H9 (cell line): ENCODE measurements at regions not wholly inside any gene's neighbourhood (a gene's known extent, or its start where the extent isn't known, plus 50 kb on each side); places are given as distances from the start of the nearest gene placed in this dataset.

Experiments used
- DNase-seq: peaks from one replicate; pipeline ENCODE4 v3.0.0-alpha.2; 2017
- H2AFZ ChIP-seq: one replicate; pipeline ENCODE4 v1.6.1; 2013; ENCODE audit warnings: mild to moderate bottlenecking, low read length, control low read depth, moderate library complexity
- H2AK5ac ChIP-seq: 2 replicates; pipeline ENCODE4 v1.6.1; 2013; ENCODE audit warnings: low read length, control low read depth, mixed read lengths; ENCODE audit not compliant: insufficient read length
- H2BK120ac ChIP-seq: one replicate; pipeline ENCODE4 v1.6.1; 2013; ENCODE audit warnings: low read depth, mild to moderate bottlenecking, low read length, control low read depth, inconsistent platforms; ENCODE audit not compliant: poor library complexity, severe bottlenecking
- H2BK12ac ChIP-seq: 2 replicates; pipeline ENCODE4 v1.6.1; 2013; ENCODE audit warnings: low read length, control low read depth, mixed read lengths, low read depth; ENCODE audit not compliant: insufficient read length
- H2BK15ac ChIP-seq: 2 replicates; pipeline ENCODE4 v1.6.1; 2013; ENCODE audit warnings: low read depth, low read length, control low read depth
- H2BK20ac ChIP-seq: one replicate; pipeline ENCODE4 v1.6.1; 2013; ENCODE audit warnings: low read depth, mild to moderate bottlenecking, low read length, control low read depth, inconsistent platforms; ENCODE audit not compliant: poor library complexity, severe bottlenecking
- H2BK5ac ChIP-seq: 2 replicates; pipeline ENCODE4 v1.6.1; 2013; ENCODE audit warnings: low read length, control low read depth, mixed read lengths; ENCODE audit not compliant: insufficient read length
- H3K14ac ChIP-seq: 2 replicates; pipeline ENCODE4 v1.6.1; 2013; ENCODE audit warnings: low read length, control low read depth; ENCODE audit not compliant: insufficient read depth
- H3K18ac ChIP-seq: 2 replicates; pipeline ENCODE4 v1.6.1; 2013; ENCODE audit warnings: low read depth, mild to moderate bottlenecking, mixed read lengths, low read length, control low read depth; ENCODE audit not compliant: insufficient read length
- H3K23ac ChIP-seq: 2 replicates; pipeline ENCODE4 v1.6.1; 2013; ENCODE audit warnings: low read length, control low read depth, mixed read lengths, low read depth; ENCODE audit not compliant: insufficient read length
- H3K23me2 ChIP-seq: 2 replicates; pipeline ENCODE4 v1.6.1; 2013; ENCODE audit warnings: low read depth, mild to moderate bottlenecking, mixed read lengths, low read length, control low read depth; ENCODE audit not compliant: insufficient read length, poor library complexity, severe bottlenecking
- H3K27ac ChIP-seq: 2 replicates; pipeline ENCODE4 v1.5.1; 2013; ENCODE audit warnings: low read length, control low read depth, mixed read lengths, low read depth; ENCODE audit not compliant: insufficient read length
- H3K27me3 ChIP-seq: 2 replicates; pipeline ENCODE4 v1.6.1; 2013; ENCODE audit warnings: low read length, control low read depth, inconsistent platforms; ENCODE audit not compliant: insufficient read depth
- H3K4ac ChIP-seq: 2 replicates; pipeline ENCODE4 v1.6.1; 2013; ENCODE audit warnings: low read depth, mild to moderate bottlenecking, control low read depth, inconsistent platforms, low read length, moderate library complexity
- H3K4me1 ChIP-seq: 2 replicates; pipeline ENCODE4 v1.6.1; 2013; ENCODE audit warnings: low read length, control low read depth, inconsistent platforms; ENCODE audit not compliant: insufficient read depth
- H3K4me2 ChIP-seq: 2 replicates; pipeline ENCODE4 v1.6.1; 2013; ENCODE audit warnings: low read length, control low read depth, mixed read lengths; ENCODE audit not compliant: insufficient read length, insufficient read depth
- H3K56ac ChIP-seq: 2 replicates; pipeline ENCODE4 v1.6.1; 2013; ENCODE audit warnings: low read depth, mild to moderate bottlenecking, mixed read lengths, low read length, control low read depth; ENCODE audit not compliant: insufficient read length
- H3K79me1 ChIP-seq: 2 replicates; pipeline ENCODE4 v1.6.1; 2013; ENCODE audit warnings: low read depth, mild to moderate bottlenecking, moderate library complexity, low read length, control low read depth, inconsistent platforms; ENCODE audit not compliant: insufficient read depth, poor library complexity, severe bottlenecking
- H3K79me2 ChIP-seq: 2 replicates; pipeline ENCODE4 v1.6.1; 2013; ENCODE audit warnings: low read length, control low read depth, inconsistent platforms; ENCODE audit not compliant: insufficient read depth
- H3K9ac ChIP-seq: 2 replicates; pipeline ENCODE4 v1.6.1; 2013; ENCODE audit warnings: low read length, control low read depth, mixed read lengths; ENCODE audit not compliant: insufficient read length; ENCODE audit errors: extremely low read depth
- H3K9me3 ChIP-seq: one replicate; pipeline ENCODE4 v1.6.1; 2013; ENCODE audit warnings: low read depth, low read length, inconsistent platforms; ENCODE audit not compliant: control insufficient read depth
- H3T11ph ChIP-seq: one replicate; pipeline ENCODE4 v1.6.1; 2013; ENCODE audit warnings: mild to moderate bottlenecking, low read length, control low read depth, inconsistent platforms
- H4K20me1 ChIP-seq: one replicate; pipeline ENCODE4 v1.6.1; 2013; ENCODE audit not compliant: control insufficient read depth, insufficient read length, insufficient read depth
- H4K5ac ChIP-seq: 2 replicates; pipeline ENCODE4 v1.6.1; 2013; ENCODE audit warnings: low read depth, mild to moderate bottlenecking, mixed read lengths, low read length, control low read depth; ENCODE audit not compliant: insufficient read length
- H4K8ac ChIP-seq: replicated peaks from 2 replicates; pipeline ENCODE4 v1.6.1; 2013; ENCODE audit warnings: low read length, control low read depth, mixed read lengths, low read depth; ENCODE audit not compliant: insufficient read length
- H4K91ac ChIP-seq: 2 replicates; pipeline ENCODE4 v1.6.1; 2013; ENCODE audit warnings: low read depth, mild to moderate bottlenecking, moderate library complexity, mixed read lengths, low read length, control low read depth; ENCODE audit not compliant: insufficient read length
- H3K27ac Mint-ChIP-seq, 3 experiments: 2 replicates in 2 of 3; 3 replicates in 1 of 3; pipeline ENCODE4 v1.8.0; 2020 to 2021; ENCODE audit warnings: mixed read lengths in 3 of 3, mild to moderate bottlenecking in 1 of 3, moderate library complexity in 1 of 3
- H3K27me3 Mint-ChIP-seq: 2 replicates; pipeline ENCODE4 v1.8.0; 2021; ENCODE audit warnings: low read depth, mild to moderate bottlenecking, moderate library complexity, mixed read lengths
- H3K36me3 Mint-ChIP-seq, 3 experiments: 2 replicates in 2 of 3; 3 replicates in 1 of 3; pipeline ENCODE4 v1.8.0; 2020 to 2021; ENCODE audit warnings: low read depth in 3 of 3, mixed read lengths in 3 of 3; ENCODE audit not compliant: insufficient read depth in 1 of 3
- H3K4me1 Mint-ChIP-seq, 2 experiments: 2 replicates each; pipeline ENCODE4 v1.8.0; 2020; ENCODE audit warnings: mixed read lengths in 2 of 2
- H3K4me3 Mint-ChIP-seq, 2 experiments: 2 replicates in 1 of 2; 3 replicates in 1 of 2; pipeline ENCODE4 v1.8.0; 2020 to 2021; ENCODE audit warnings: mild to moderate bottlenecking in 2 of 2, mixed read lengths in 2 of 2, moderate library complexity in 1 of 2
- H3K9me3 Mint-ChIP-seq, 2 experiments: 2 replicates in 1 of 2; 3 replicates in 1 of 2; pipeline ENCODE4 v1.8.0; 2020; ENCODE audit warnings: mild to moderate bottlenecking in 2 of 2, mixed read lengths in 2 of 2, moderate library complexity in 1 of 2
- WGBS: extraction: QIAGEN DNeasy Blood & Tissue Kit; methylation state at CpG from one replicate; pipeline ENCODE4 v1.1.7; 2013; ENCODE audit warnings: missing lambda C conversion rate, low lambda C conversion rate, mixed read lengths; ENCODE audit not compliant: insufficient read length; ENCODE audit errors: extremely low coverage; 5-methylcytosine and 5-hydroxymethylcytosine counted together
- TF ChIP-seq, protein P1 (sequence below): fragments of 200-600 bp; sonication (generic); conservative IDR thresholded peaks from 3 replicates; pipeline ENCODE4 v1.8.0; 2021; ENCODE audit warnings: antibody characterized with exemption, mild to moderate bottlenecking

DNA sequence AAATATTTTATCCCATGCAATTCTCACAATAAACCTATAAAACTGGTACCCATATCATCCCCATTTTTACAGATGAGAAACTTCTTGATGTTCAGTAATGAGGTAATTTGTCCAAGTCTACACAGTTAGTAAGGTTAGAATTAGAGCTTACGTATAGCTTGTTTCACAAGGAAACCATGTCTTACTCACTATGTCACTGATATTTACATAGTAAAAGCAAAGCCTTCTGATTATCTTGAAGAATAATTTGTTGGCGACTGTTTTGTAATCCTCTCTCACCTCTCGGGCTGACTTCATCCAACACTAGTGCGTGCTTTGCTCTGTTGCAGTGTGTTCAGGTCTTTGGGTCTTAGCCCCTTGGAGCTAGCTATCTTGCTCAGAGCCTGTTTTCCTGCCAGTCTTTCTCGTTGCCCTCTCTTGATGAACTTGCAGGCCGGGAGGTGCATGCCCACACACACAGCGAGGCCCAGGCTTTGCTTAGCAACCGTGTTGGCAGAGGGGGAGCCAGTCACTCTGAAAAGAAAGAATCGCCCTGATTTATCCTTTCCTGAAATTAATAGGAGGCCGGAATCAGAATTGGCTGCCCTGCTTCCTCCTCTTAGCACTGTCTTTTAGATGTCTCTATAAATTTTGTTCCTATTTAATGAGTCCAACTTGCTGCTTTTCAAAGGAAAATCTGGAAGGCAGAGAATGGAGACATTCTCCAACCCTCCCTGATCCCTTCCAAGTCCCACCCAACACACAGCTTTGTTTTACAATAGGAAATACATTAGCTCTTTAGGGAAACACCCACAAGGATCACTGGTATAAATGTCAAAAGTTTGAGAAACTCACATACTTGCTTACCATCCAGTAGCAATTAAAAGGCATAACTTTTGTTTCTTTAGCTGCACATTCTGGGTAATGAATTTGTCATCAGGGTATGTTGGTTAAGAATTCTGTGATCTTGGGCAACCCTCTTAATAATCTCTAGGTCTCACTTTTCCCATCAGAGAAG, 97.6 kb upstream of the SEC11C start:
- H4K5ac ChIP-seq = no peak overlapping the region
- no peak overlapping the region for H3K23ac ChIP-seq
- no peak overlapping the region for H2AFZ ChIP-seq
- H3K27me3 ChIP-seq = no peaks in the 10 kb centered on the region
- no peaks in the 10 kb centered on the region for H3K4me1 ChIP-seq
- TF ChIP-seq, protein P1, sequence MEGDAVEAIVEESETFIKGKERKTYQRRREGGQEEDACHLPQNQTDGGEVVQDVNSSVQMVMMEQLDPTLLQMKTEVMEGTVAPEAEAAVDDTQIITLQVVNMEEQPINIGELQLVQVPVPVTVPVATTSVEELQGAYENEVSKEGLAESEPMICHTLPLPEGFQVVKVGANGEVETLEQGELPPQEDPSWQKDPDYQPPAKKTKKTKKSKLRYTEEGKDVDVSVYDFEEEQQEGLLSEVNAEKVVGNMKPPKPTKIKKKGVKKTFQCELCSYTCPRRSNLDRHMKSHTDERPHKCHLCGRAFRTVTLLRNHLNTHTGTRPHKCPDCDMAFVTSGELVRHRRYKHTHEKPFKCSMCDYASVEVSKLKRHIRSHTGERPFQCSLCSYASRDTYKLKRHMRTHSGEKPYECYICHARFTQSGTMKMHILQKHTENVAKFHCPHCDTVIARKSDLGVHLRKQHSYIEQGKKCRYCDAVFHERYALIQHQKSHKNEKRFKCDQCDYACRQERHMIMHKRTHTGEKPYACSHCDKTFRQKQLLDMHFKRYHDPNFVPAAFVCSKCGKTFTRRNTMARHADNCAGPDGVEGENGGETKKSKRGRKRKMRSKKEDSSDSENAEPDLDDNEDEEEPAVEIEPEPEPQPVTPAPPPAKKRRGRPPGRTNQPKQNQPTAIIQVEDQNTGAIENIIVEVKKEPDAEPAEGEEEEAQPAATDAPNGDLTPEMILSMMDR = no peak
- H3K9ac ChIP-seq = no peak overlapping the region
- H2BK12ac ChIP-seq = no peak overlapping the region
- no peak overlapping the region for H3K4me2 ChIP-seq
- no peak overlapping the region for H2AK5ac ChIP-seq
- H2BK120ac ChIP-seq = no peak overlapping the region
- Mint-ChIP-seq H3K27me3 (no peaks in the 10 kb centered on the region), H3K4me3 (no peak overlapping the region), H3K27ac (no peak overlapping the region; a peak in 1 of 7 replicates), H3K9me3 (no peaks in the 10 kb centered on the region; a peak in 1 of 5 replicates), H3K4me1 (peaks cover 8 to 9% of the 10 kb centered on the region in 2 experiments), H3K36me3 (no peaks in the 10 kb centered on the region)
- H4K91ac ChIP-seq = no peak overlapping the region
- WGBS = no CpG with 5 or more reads among the region's 10 CpGs
- H4K8ac ChIP-seq = no peak overlapping the region
- H3K14ac ChIP-seq = no peak overlapping the region
- no peak for DNase-seq
- H3K4ac ChIP-seq = no peak overlapping the region
- H4K20me1 ChIP-seq = no peaks in the 10 kb centered on the region
- H3K56ac ChIP-seq = no peak overlapping the region
- no peak overlapping the region for H3K27ac ChIP-seq
- H3K23me2 ChIP-seq = no peaks in the 10 kb centered on the region
- no peak overlapping the region for H3T11ph ChIP-seq
- no peaks in the 10 kb centered on the region for H3K9me3 ChIP-seq
- no peak overlapping the region for H2BK15ac ChIP-seq
- H2BK20ac ChIP-seq = no peak overlapping the region
- H2BK5ac ChIP-seq = no peak overlapping the region
- H3K79me2 ChIP-seq = no peaks in the 10 kb centered on the region
- H3K79me1 ChIP-seq = no peaks in the 10 kb centered on the region
- H3K18ac ChIP-seq = no peak overlapping the region
